HUES64 (cell line): ENCODE measurements at regions not wholly inside any gene's neighbourhood (a gene's known extent, or its start where the extent isn't known, plus 50 kb on each side); places are given as distances from the start of the nearest gene placed in this dataset.

Experiments used
- H3K27ac ChIP-seq: 2 replicates; pipeline ENCODE4 v1.7.0; 2013; ENCODE audit warnings: low read depth, low read length, inconsistent platforms
- H3K27me3 ChIP-seq: 2 replicates; pipeline ENCODE4 v1.6.1; 2013; ENCODE audit warnings: mild to moderate bottlenecking, low read length; ENCODE audit not compliant: insufficient read depth
- H3K36me3 ChIP-seq: 2 replicates; pipeline ENCODE4 v1.6.1; 2013; ENCODE audit warnings: mild to moderate bottlenecking, low read length; ENCODE audit not compliant: insufficient read depth
- H3K4me1 ChIP-seq: 2 replicates; pipeline ENCODE4 v1.6.1; 2013; ENCODE audit warnings: mild to moderate bottlenecking, low read length, moderate library complexity; ENCODE audit not compliant: insufficient read depth
- H3K4me3 ChIP-seq: 2 replicates; pipeline ENCODE4 v1.5.1; 2013; ENCODE audit warnings: mild to moderate bottlenecking, low read length, moderate library complexity
- H3K9ac ChIP-seq: 2 replicates; pipeline ENCODE4 v1.6.1; 2013; ENCODE audit warnings: mild to moderate bottlenecking, low read depth, low read length
- H3K9me3 ChIP-seq: 2 replicates; pipeline ENCODE4 v1.6.1; 2013; ENCODE audit warnings: low read depth, low read length; ENCODE audit not compliant: insufficient read depth
- WGBS: fragments of 150-250, 120-280 bp; methylation state at CpG from one replicate; pipeline ENCODE4 v1.1.7; 2013; ENCODE audit warnings: missing lambda C conversion rate; 5-methylcytosine and 5-hydroxymethylcytosine counted together

GRCh38 chr5:133681896-133682295 is 69.6 kb upstream of the FSTL4 start:
- Histone ChIP-seq H3K4me1 (0 out of 2 replicates have a peak, but pooled peaks cover under 1% of the 10 kb centered on the region), H3K27ac (no peak overlapping the region), H3K4me3 (no peak overlapping the region), H3K27me3 (no peaks in the 10 kb centered on the region), H3K36me3 (no peaks in the 10 kb centered on the region), H3K9ac (no peak overlapping the region), H3K9me3 (no peaks in the 10 kb centered on the region)
- 98% methylated on average over 2 of the region's 2 CpGs for WGBS

- Histone ChIP-seq H3K9me3 (no peaks in the 10 kb centered on the region), H3K36me3 (no peaks in the 10 kb centered on the region), H3K9ac (no peak overlapping the region), H3K4me1 (peaks cover 10% of the 10 kb centered on the region), H3K4me3 (no peak overlapping the region), H3K27ac (no peak overlapping the region), H3K27me3 (no peaks in the 10 kb centered on the region)
- WGBS: 90% methylated on average over 12 of the region's 12 CpGs
Measured at GRCh38 chr5:133680830-133681565, 68.7 kb upstream of the FSTL4 start.

GRCh38 chr5:133679534-133679933 is 67.2 kb upstream of the FSTL4 start:
- no peak overlapping the region for H3K27ac ChIP-seq
- H3K9me3 ChIP-seq: no peaks in the 10 kb centered on the region
- H3K9ac ChIP-seq: no peak overlapping the region
- no peak overlapping the region for H3K4me3 ChIP-seq
- WGBS: 90% methylated on average over 1 of the region's 1 CpG
- no peaks in the 10 kb centered on the region for H3K36me3 ChIP-seq
- H3K27me3 ChIP-seq: no peaks in the 10 kb centered on the region
- peaks cover 20% of the 10 kb centered on the region for H3K4me1 ChIP-seq

DNA sequence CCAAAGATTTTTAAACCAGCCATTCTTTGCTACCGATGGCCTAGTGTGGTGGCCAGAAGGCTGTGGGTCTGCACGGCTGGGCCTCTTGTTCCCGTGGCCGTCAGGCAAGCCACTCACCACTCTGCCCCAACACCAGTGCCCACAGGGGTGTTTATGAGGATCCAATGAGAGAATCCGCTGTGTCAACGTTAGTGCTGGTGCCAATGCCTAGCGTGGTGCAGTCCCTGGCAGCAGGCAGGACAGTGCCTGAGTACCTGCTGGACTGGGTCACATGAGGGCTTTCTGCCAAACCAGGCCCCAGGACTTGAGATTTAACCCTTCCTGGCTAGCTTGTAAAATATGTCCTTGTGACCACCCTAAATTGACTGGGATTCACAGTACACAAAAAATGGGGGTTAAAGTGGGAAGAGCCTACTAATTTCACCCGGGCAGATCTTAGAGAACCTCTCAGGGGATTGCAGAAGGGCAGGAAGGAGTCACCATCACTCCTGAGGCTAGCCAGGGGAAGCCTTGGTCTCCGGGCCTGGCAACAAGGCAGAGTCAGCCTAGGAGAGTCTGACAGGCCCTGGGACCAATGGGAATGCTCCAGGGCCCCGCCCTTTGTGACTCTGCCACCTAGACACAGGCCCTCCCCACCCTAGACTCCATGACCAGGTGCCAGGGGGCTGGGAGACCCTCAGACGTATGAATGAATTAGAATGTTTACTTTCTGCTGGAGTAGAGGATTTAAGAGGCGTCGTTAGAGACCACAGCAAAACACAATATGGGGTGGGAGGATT is 63.2 kb upstream of the FSTL4 start:
- H3K9ac ChIP-seq: no peak overlapping the region
- WGBS: 83% methylated on average over 13 of the region's 13 CpGs
- peaks cover 20% of the 10 kb centered on the region for H3K4me1 ChIP-seq
- H3K36me3 ChIP-seq: no peaks in the 10 kb centered on the region
- peak overlapping the region; percentile 33; the same call in 1 of the 2 replicates for H3K27ac ChIP-seq
- no peaks in the 10 kb centered on the region for H3K27me3 ChIP-seq
- peaks cover 8% of the 10 kb centered on the region; the same call in 1 of the 2 replicates for H3K9me3 ChIP-seq
- H3K4me3 ChIP-seq: no peak overlapping the region

DNA sequence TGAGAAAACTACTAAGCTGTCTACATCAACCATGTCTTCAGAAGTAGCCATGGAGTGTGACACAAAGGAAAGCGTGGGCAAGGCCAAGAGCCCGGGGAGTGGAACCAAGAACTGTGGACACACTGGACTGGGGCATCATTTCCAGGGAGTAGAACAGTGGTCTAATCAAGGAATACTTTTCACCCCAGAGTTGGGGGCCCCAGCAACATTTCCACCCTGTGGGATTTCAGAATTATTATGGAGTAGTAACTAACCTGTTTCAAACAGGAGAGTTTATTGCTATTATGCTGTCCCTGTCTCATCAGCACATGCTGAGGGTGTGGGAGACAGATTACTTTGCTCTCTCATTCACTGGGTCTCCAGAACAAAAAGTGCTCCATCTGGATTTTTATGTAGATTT is 58.0 kb upstream of the FSTL4 start:
- Histone ChIP-seq H3K9ac (no peak overlapping the region), H3K27ac (no peak overlapping the region), H3K36me3 (no peaks in the 10 kb centered on the region), H3K27me3 (no peaks in the 10 kb centered on the region), H3K9me3 (peaks cover 9% of the 10 kb centered on the region; the same call in 1 of the 2 replicates), H3K4me3 (no peak overlapping the region), H3K4me1 (peaks cover 3% of the 10 kb centered on the region)
- WGBS: 93% methylated on average over 2 of the region's 2 CpGs

DNA sequence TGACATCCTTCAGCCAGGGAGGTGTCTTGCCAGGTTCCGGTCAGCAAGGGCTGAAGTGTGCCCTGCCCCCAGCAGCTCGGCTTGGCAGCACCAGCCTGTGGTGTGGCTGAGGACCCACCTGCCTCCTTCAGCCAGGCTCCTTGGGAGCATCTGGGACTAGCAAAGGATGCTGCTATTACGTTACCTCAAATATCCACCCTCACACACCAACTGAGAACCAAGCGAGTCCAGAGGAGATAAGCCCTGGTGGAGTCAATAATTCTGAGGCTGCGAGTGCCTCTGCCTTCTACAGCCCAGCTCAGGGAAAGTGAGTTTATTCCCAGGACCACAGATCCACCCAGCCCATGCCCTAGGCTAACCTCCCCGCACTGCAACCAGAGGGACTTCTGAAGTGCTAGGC is 57.1 kb upstream of the FSTL4 start:
- H3K36me3 ChIP-seq: no peaks in the 10 kb centered on the region
- WGBS: 94% methylated on average over 6 of the region's 6 CpGs
- H3K9ac ChIP-seq: no peak overlapping the region
- H3K27me3 ChIP-seq: no peaks in the 10 kb centered on the region
- no peaks in the 10 kb centered on the region for H3K4me1 ChIP-seq
- no peak overlapping the region for H3K4me3 ChIP-seq
- no peak overlapping the region for H3K27ac ChIP-seq
- peaks cover 9% of the 10 kb centered on the region; the same call in 1 of the 2 replicates for H3K9me3 ChIP-seq

- H3K9me3 ChIP-seq: peaks cover 9% of the 10 kb centered on the region; the same call in 1 of the 2 replicates
- WGBS: 94% methylated on average over 5 of the region's 5 CpGs
- no peaks in the 10 kb centered on the region for H3K4me1 ChIP-seq
- H3K4me3 ChIP-seq: no peak overlapping the region
- no peaks in the 10 kb centered on the region for H3K36me3 ChIP-seq
- H3K27me3 ChIP-seq: no peaks in the 10 kb centered on the region
- H3K9ac ChIP-seq: no peak overlapping the region
- H3K27ac ChIP-seq: no peak overlapping the region
Measured at GRCh38 chr5:133668458-133668857, 56.1 kb upstream of the FSTL4 start.

GRCh38 chr5:133667217-133667616 is 54.9 kb upstream of the FSTL4 start:
- Histone ChIP-seq H3K27me3 (no peaks in the 10 kb centered on the region), H3K9me3 (peaks cover 9% of the 10 kb centered on the region; the same call in 1 of the 2 replicates), H3K27ac (no peak overlapping the region), H3K36me3 (no peaks in the 10 kb centered on the region), H3K4me1 (no peaks in the 10 kb centered on the region), H3K9ac (no peak overlapping the region), H3K4me3 (no peak overlapping the region)
- WGBS: 93% methylated on average over 1 of the region's 1 CpG

DNA sequence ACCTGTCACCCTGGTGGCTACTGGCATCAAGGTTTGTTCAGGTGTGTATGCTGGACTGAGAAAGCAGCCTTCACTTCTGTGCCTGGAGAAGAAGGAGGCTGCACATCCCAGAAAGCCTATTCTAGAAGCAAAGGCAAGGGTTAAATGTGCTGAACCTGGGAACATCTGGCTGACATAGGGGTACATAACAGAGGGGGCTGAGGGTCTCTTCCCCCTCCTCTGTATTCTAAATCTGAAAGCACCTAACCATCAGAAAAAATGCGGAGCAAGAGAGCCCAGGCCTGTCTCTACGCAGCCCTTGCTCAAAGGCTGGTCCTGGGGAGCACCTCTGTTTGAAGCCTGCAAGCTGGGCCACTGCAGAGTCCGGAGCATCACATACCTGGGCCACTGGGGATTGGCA is 53.2 kb upstream of the FSTL4 start:
- H3K4me3 ChIP-seq: no peak overlapping the region
- H3K9ac ChIP-seq: no peak overlapping the region
- H3K9me3 ChIP-seq: peaks cover 2% of the 10 kb centered on the region; the same call in 1 of the 2 replicates
- H3K27me3 ChIP-seq: no peaks in the 10 kb centered on the region
- no peaks in the 10 kb centered on the region for H3K36me3 ChIP-seq
- WGBS: 87% methylated on average over 3 of the region's 3 CpGs
- H3K4me1 ChIP-seq: no peaks in the 10 kb centered on the region
- H3K27ac ChIP-seq: no peak overlapping the region

DNA sequence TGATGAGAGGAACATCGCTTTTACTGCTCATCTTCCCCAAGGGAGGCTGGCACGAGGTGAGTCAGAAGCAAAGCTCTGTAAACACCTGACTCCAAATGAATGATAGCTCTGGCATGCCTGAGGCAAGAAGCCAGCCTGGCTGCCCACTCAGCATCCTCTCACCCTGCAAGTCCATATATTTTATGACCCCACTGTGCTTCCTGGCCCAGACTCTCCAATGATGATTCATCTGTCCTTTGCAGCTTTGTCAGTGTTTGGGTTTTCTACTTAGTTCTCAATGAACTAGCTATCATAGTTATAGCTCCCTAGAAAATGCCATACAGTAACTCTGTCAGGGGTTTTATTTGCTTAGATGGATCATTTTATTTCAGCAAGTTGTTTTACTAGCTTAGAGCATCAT is 52.1 kb upstream of the FSTL4 start:
- H3K9me3 ChIP-seq: no peaks in the 10 kb centered on the region
- no peaks in the 10 kb centered on the region for H3K36me3 ChIP-seq
- H3K4me1 ChIP-seq: no peaks in the 10 kb centered on the region
- no peak overlapping the region for H3K27ac ChIP-seq
- H3K27me3 ChIP-seq: no peaks in the 10 kb centered on the region
- 87% methylated on average over 2 of the region's 2 CpGs for WGBS
- no peak overlapping the region for H3K4me3 ChIP-seq
- H3K9ac ChIP-seq: no peak overlapping the region

- Histone ChIP-seq H3K4me3 (no peak overlapping the region), H3K4me1 (no peaks in the 10 kb centered on the region)
- whole genome bisulfite sequencing: 89% methylated on average over 6 of the region's 7 CpGs
Measured at GRCh38 chr5:133663397-133664054, 51.2 kb upstream of the FSTL4 start.

More at GRCh38 chr5:133663397-133664054, 51.2 kb upstream of the FSTL4 start:
- Histone ChIP-seq H3K9me3 (no peaks in the 10 kb centered on the region), H3K9ac (no peak overlapping the region), H3K27me3 (no peaks in the 10 kb centered on the region), H3K36me3 (no peaks in the 10 kb centered on the region), H3K27ac (no peak overlapping the region)
